ENCODE measurements at regions not wholly inside any gene's neighbourhood (a gene's known extent, or its start where the extent isn't known, plus 50 kb on each side); places are given as distances from the start of the nearest gene placed in this dataset.

GRCh38 chr7:53418834-53419482, 383.5 kb downstream of the POM121L12 start:
- H3K9me3 ChIP-seq (ENCODE audit: control insufficient read depth in 1 of 2, low read length in 2 of 2), result peaks cover 9 to 10% of the 10 kb centered on the region in 2 donors
- no peak overlapping the region for H3K9ac ChIP-seq (ENCODE audit: low read depth in 1 of 2, low read length in 2 of 2)
- H3K27me3 ChIP-seq (ENCODE audit: control insufficient read depth in 1 of 2, insufficient read depth in 2 of 2, low read length in 2 of 2), result no peaks in the 10 kb centered on the region
- no peak overlapping the region for H3K27ac ChIP-seq (ENCODE audit: low read depth, low read length)
- H3K4me3 ChIP-seq (ENCODE audit: low read depth in 1 of 2, low read length in 2 of 2), result no peak overlapping the region
- no peaks in the 10 kb centered on the region for H3K4me1 ChIP-seq (ENCODE audit: control insufficient read depth in 1 of 2, insufficient read depth in 2 of 2, low read length in 2 of 2)
- H3K36me3 ChIP-seq (ENCODE audit: control insufficient read depth in 1 of 2, insufficient read depth in 2 of 2, low read length in 2 of 2), result no peaks in the 10 kb centered on the region

GRCh38 chr7:53420550-53420949, 385.1 kb downstream of the POM121L12 start:
- Histone ChIP-seq H3K9ac (ENCODE audit: low read depth in 1 of 2, low read length in 2 of 2) (no peak overlapping the region), H3K9me3 (ENCODE audit: control insufficient read depth in 1 of 2, low read length in 2 of 2) (peaks cover 9 to 14% of the 10 kb centered on the region in 2 donors), H3K36me3 (ENCODE audit: control insufficient read depth in 1 of 2, insufficient read depth in 2 of 2, low read length in 2 of 2) (no peaks in the 10 kb centered on the region), H3K4me1 (ENCODE audit: control insufficient read depth in 1 of 2, insufficient read depth in 2 of 2, low read length in 2 of 2) (no peaks in the 10 kb centered on the region), H3K4me3 (ENCODE audit: low read depth in 1 of 2, low read length in 2 of 2) (no peak overlapping the region), H3K27me3 (ENCODE audit: control insufficient read depth in 1 of 2, insufficient read depth in 2 of 2, low read length in 2 of 2) (no peaks in the 10 kb centered on the region), H3K27ac (ENCODE audit: low read depth, low read length) (no peak overlapping the region)

GRCh38 chr7:53422291-53422690, 386.9 kb downstream of the POM121L12 start:
- no peak overlapping the region for H3K27ac ChIP-seq (ENCODE audit: low read depth, low read length)
- H3K36me3 ChIP-seq (ENCODE audit: control insufficient read depth in 1 of 2, insufficient read depth in 2 of 2, low read length in 2 of 2), result no peaks in the 10 kb centered on the region
- peaks cover 9 to 14% of the 10 kb centered on the region in 2 donors for H3K9me3 ChIP-seq (ENCODE audit: control insufficient read depth in 1 of 2, low read length in 2 of 2)
- no peak overlapping the region for H3K9ac ChIP-seq (ENCODE audit: low read depth in 1 of 2, low read length in 2 of 2)
- H3K4me3 ChIP-seq (ENCODE audit: low read depth in 1 of 2, low read length in 2 of 2), result no peak overlapping the region
- no peaks in the 10 kb centered on the region for H3K27me3 ChIP-seq (ENCODE audit: control insufficient read depth in 1 of 2, insufficient read depth in 2 of 2, low read length in 2 of 2)
- H3K4me1 ChIP-seq (ENCODE audit: control insufficient read depth in 1 of 2, insufficient read depth in 2 of 2, low read length in 2 of 2), result no peaks in the 10 kb centered on the region

GRCh38 chr7:53426145-53426750, 390.8 kb downstream of the POM121L12 start:
- H3K4me1 ChIP-seq (ENCODE audit: control insufficient read depth in 1 of 2, insufficient read depth in 2 of 2, low read length in 2 of 2), result no peaks in the 10 kb centered on the region

GRCh38 chr7:53428045-53428444, 392.6 kb downstream of the POM121L12 start:
- no peaks in the 10 kb centered on the region for H3K27me3 ChIP-seq (ENCODE audit: control insufficient read depth in 1 of 2, insufficient read depth in 2 of 2, low read length in 2 of 2)
- no peaks in the 10 kb centered on the region for H3K4me1 ChIP-seq (ENCODE audit: control insufficient read depth in 1 of 2, insufficient read depth in 2 of 2, low read length in 2 of 2)

More at GRCh38 chr7:53426145-53426750, 390.8 kb downstream of the POM121L12 start:
- Histone ChIP-seq H3K4me3 (ENCODE audit: low read depth in 1 of 2, low read length in 2 of 2) (no peak overlapping the region), H3K36me3 (ENCODE audit: control insufficient read depth in 1 of 2, insufficient read depth in 2 of 2, low read length in 2 of 2) (no peaks in the 10 kb centered on the region), H3K9me3 (ENCODE audit: control insufficient read depth in 1 of 2, low read length in 2 of 2) (peaks cover 10% of the 10 kb centered on the region in 2 donors), H3K27me3 (ENCODE audit: control insufficient read depth in 1 of 2, insufficient read depth in 2 of 2, low read length in 2 of 2) (no peaks in the 10 kb centered on the region), H3K27ac (ENCODE audit: low read depth, low read length) (no peak overlapping the region), H3K9ac (ENCODE audit: low read depth in 1 of 2, low read length in 2 of 2) (no peak overlapping the region)

GRCh38 chr7:53431901-53432300, 396.5 kb downstream of the POM121L12 start:
- H3K36me3 ChIP-seq (ENCODE audit: control insufficient read depth in 1 of 2, insufficient read depth in 2 of 2, low read length in 2 of 2), result no peaks in the 10 kb centered on the region
- H3K4me3 ChIP-seq (ENCODE audit: low read depth in 1 of 2, low read length in 2 of 2), result no peak overlapping the region
- H3K27ac ChIP-seq (ENCODE audit: low read depth, low read length), result no peak overlapping the region
- H3K4me1 ChIP-seq (ENCODE audit: control insufficient read depth in 1 of 2, insufficient read depth in 2 of 2, low read length in 2 of 2), result no peaks in the 10 kb centered on the region
- no peak overlapping the region for H3K9ac ChIP-seq (ENCODE audit: low read depth in 1 of 2, low read length in 2 of 2)
- peaks cover 0 to 9% of the 10 kb centered on the region in 2 donors for H3K9me3 ChIP-seq (ENCODE audit: control insufficient read depth in 1 of 2, low read length in 2 of 2)
- no peaks in the 10 kb centered on the region for H3K27me3 ChIP-seq (ENCODE audit: control insufficient read depth in 1 of 2, insufficient read depth in 2 of 2, low read length in 2 of 2)

More at GRCh38 chr7:53428045-53428444, 392.6 kb downstream of the POM121L12 start:
- Histone ChIP-seq H3K9ac (ENCODE audit: low read depth in 1 of 2, low read length in 2 of 2) (no peak overlapping the region), H3K4me3 (ENCODE audit: low read depth in 1 of 2, low read length in 2 of 2) (no peak overlapping the region), H3K36me3 (ENCODE audit: control insufficient read depth in 1 of 2, insufficient read depth in 2 of 2, low read length in 2 of 2) (no peaks in the 10 kb centered on the region), H3K9me3 (ENCODE audit: control insufficient read depth in 1 of 2, low read length in 2 of 2) (peaks cover 4 to 9% of the 10 kb centered on the region in 2 donors), H3K27ac (ENCODE audit: low read depth, low read length) (no peak overlapping the region)

GRCh38 chr7:53437336-53437735, 401.9 kb downstream of the POM121L12 start:
- Histone ChIP-seq H3K4me3 (ENCODE audit: low read depth in 1 of 2, low read length in 2 of 2) (no peak overlapping the region), H3K4me1 (ENCODE audit: control insufficient read depth in 1 of 2, insufficient read depth in 2 of 2, low read length in 2 of 2) (no peaks in the 10 kb centered on the region), H3K27ac (ENCODE audit: low read depth, low read length) (no peak overlapping the region), H3K9ac (ENCODE audit: low read depth in 1 of 2, low read length in 2 of 2) (no peak overlapping the region), H3K27me3 (ENCODE audit: control insufficient read depth in 1 of 2, insufficient read depth in 2 of 2, low read length in 2 of 2) (no peaks in the 10 kb centered on the region), H3K9me3 (ENCODE audit: control insufficient read depth in 1 of 2, low read length in 2 of 2) (no peaks in the 10 kb centered on the region), H3K36me3 (ENCODE audit: control insufficient read depth in 1 of 2, insufficient read depth in 2 of 2, low read length in 2 of 2) (no peaks in the 10 kb centered on the region)

- Histone ChIP-seq H3K4me3 (ENCODE audit: low read depth in 1 of 2, low read length in 2 of 2) (no peak overlapping the region), H3K9ac (ENCODE audit: low read depth in 1 of 2, low read length in 2 of 2) (no peak overlapping the region), H3K27me3 (ENCODE audit: control insufficient read depth in 1 of 2, insufficient read depth in 2 of 2, low read length in 2 of 2) (no peaks in the 10 kb centered on the region), H3K4me1 (ENCODE audit: control insufficient read depth in 1 of 2, insufficient read depth in 2 of 2, low read length in 2 of 2) (no peaks in the 10 kb centered on the region), H3K27ac (ENCODE audit: low read depth, low read length) (no peak overlapping the region), H3K36me3 (ENCODE audit: control insufficient read depth in 1 of 2, insufficient read depth in 2 of 2, low read length in 2 of 2) (no peaks in the 10 kb centered on the region), H3K9me3 (ENCODE audit: control insufficient read depth in 1 of 2, low read length in 2 of 2) (peaks cover 2 to 7% of the 10 kb centered on the region in 2 donors)
Measured at GRCh38 chr7:53446170-53446569, 410.7 kb downstream of the POM121L12 start.

GRCh38 chr7:53458636-53459035, 423.2 kb downstream of the POM121L12 start:
- no peaks in the 10 kb centered on the region for H3K9me3 ChIP-seq (ENCODE audit: control insufficient read depth in 1 of 2, low read length in 2 of 2)
- no peaks in the 10 kb centered on the region for H3K4me1 ChIP-seq (ENCODE audit: control insufficient read depth in 1 of 2, insufficient read depth in 2 of 2, low read length in 2 of 2)
- H3K4me3 ChIP-seq (ENCODE audit: low read depth in 1 of 2, low read length in 2 of 2), result no peak overlapping the region
- H3K27me3 ChIP-seq (ENCODE audit: control insufficient read depth in 1 of 2, insufficient read depth in 2 of 2, low read length in 2 of 2), result no peaks in the 10 kb centered on the region
- H3K9ac ChIP-seq (ENCODE audit: low read depth in 1 of 2, low read length in 2 of 2), result no peak overlapping the region
- no peak overlapping the region for H3K27ac ChIP-seq (ENCODE audit: low read depth, low read length)
- no peaks in the 10 kb centered on the region for H3K36me3 ChIP-seq (ENCODE audit: control insufficient read depth in 1 of 2, insufficient read depth in 2 of 2, low read length in 2 of 2)

GRCh38 chr7:53466371-53466770, 430.9 kb downstream of the POM121L12 start:
- peaks cover 0 to 6% of the 10 kb centered on the region in 2 donors for H3K9me3 ChIP-seq (ENCODE audit: control insufficient read depth in 1 of 2, low read length in 2 of 2)
- no peak overlapping the region for H3K9ac ChIP-seq (ENCODE audit: low read depth in 1 of 2, low read length in 2 of 2)
- H3K36me3 ChIP-seq (ENCODE audit: control insufficient read depth in 1 of 2, insufficient read depth in 2 of 2, low read length in 2 of 2), result no peaks in the 10 kb centered on the region
- no peaks in the 10 kb centered on the region for H3K27me3 ChIP-seq (ENCODE audit: control insufficient read depth in 1 of 2, insufficient read depth in 2 of 2, low read length in 2 of 2)
- H3K4me1 ChIP-seq (ENCODE audit: control insufficient read depth in 1 of 2, insufficient read depth in 2 of 2, low read length in 2 of 2), result no peaks in the 10 kb centered on the region
- no peak overlapping the region for H3K4me3 ChIP-seq (ENCODE audit: low read depth in 1 of 2, low read length in 2 of 2)
- H3K27ac ChIP-seq (ENCODE audit: low read depth, low read length), result no peak overlapping the region

All from duodenal mucosa (tissue), 2 donors.